ENCODE measurements at regions not wholly inside any gene's neighbourhood (a gene's known extent, or its start where the extent isn't known, plus 50 kb on each side); places are given as distances from the start of the nearest gene placed in this dataset.

- no peaks in the 10 kb centered on the region for H3K79me2 ChIP-seq (ENCODE audit: insufficient read depth, low read length)
- H4K20me1 ChIP-seq (ENCODE audit: low read depth, low read length): no peaks in the 10 kb centered on the region
- no peak overlapping the region for H3K9ac ChIP-seq (ENCODE audit: low read length)
- no peak overlapping the region for H3K4me3 ChIP-seq (ENCODE audit: insufficient read depth, low read length, poor library complexity, severe bottlenecking)
- H3K9me3 ChIP-seq (ENCODE audit: insufficient read depth, low read length): no peaks in the 10 kb centered on the region
- no peaks in the 10 kb centered on the region for H3K27me3 ChIP-seq (ENCODE audit: low read length)
- no peaks in the 10 kb centered on the region for H3F3A ChIP-seq (ENCODE audit: insufficient read depth)
- H3K9me2 ChIP-seq (replicated peaks; ENCODE audit: insufficient read depth, low read length): no peaks in the 10 kb centered on the region
- H2AFZ ChIP-seq (ENCODE audit: low read depth, low read length, severe bottlenecking): no peak overlapping the region
- H3K36me3 ChIP-seq (ENCODE audit: low read length): no peaks in the 10 kb centered on the region
- no peak overlapping the region for H3K4me2 ChIP-seq (ENCODE audit: low read depth, low read length, poor library complexity, severe bottlenecking)
- TF ChIP-seq EZH2phosphoT487 (conservative IDR thresholded peaks at IDR 0.05; ENCODE audit: low read length): no peak
- TF ChIP-seq CTCF (IDR thresholded peaks at IDR 0.05; ENCODE audit: insufficient read depth, low read length, poor library complexity, severe bottlenecking): no peak
- H3K27ac ChIP-seq (ENCODE audit: low read depth, low read length): no peak overlapping the region
Measured at GRCh38 chr3:71849681-71850080, 64.7 kb upstream of the PROK2 start.

GRCh38 chr3:71847794-71848193 lies 62.8 kb upstream of the PROK2 start:
- Histone ChIP-seq H3K36me3 (ENCODE audit: low read length) (no peaks in the 10 kb centered on the region), H2AFZ (ENCODE audit: low read depth, low read length, severe bottlenecking) (no peak overlapping the region), H3K9me2 (replicated peaks; ENCODE audit: insufficient read depth, low read length) (no peaks in the 10 kb centered on the region), H3K9me3 (ENCODE audit: insufficient read depth, low read length) (no peaks in the 10 kb centered on the region), H3K9ac (ENCODE audit: low read length) (no peak overlapping the region), H4K20me1 (ENCODE audit: low read depth, low read length) (no peaks in the 10 kb centered on the region), H3K79me2 (ENCODE audit: insufficient read depth, low read length) (no peaks in the 10 kb centered on the region), H3K4me2 (ENCODE audit: low read depth, low read length, poor library complexity, severe bottlenecking) (no peak overlapping the region), H3K27ac (ENCODE audit: low read depth, low read length) (no peak overlapping the region), H3K4me3 (ENCODE audit: insufficient read depth, low read length, poor library complexity, severe bottlenecking) (no peak overlapping the region), H3K27me3 (ENCODE audit: low read length) (no peaks in the 10 kb centered on the region), H3F3A (ENCODE audit: insufficient read depth) (no peaks in the 10 kb centered on the region)
- no peak for TF ChIP-seq CTCF (IDR thresholded peaks at IDR 0.05; ENCODE audit: insufficient read depth, low read length, poor library complexity, severe bottlenecking)
- no peak for TF ChIP-seq EZH2phosphoT487 (conservative IDR thresholded peaks at IDR 0.05; ENCODE audit: low read length)

GRCh38 chr3:71846185-71846584 lies 61.2 kb upstream of the PROK2 start:
- H3K79me2 ChIP-seq (ENCODE audit: insufficient read depth, low read length): no peaks in the 10 kb centered on the region
- H3K4me2 ChIP-seq (ENCODE audit: low read depth, low read length, poor library complexity, severe bottlenecking): no peak overlapping the region
- H3K27ac ChIP-seq (ENCODE audit: low read depth, low read length): no peak overlapping the region
- H2AFZ ChIP-seq (ENCODE audit: low read depth, low read length, severe bottlenecking): no peak overlapping the region
- no peaks in the 10 kb centered on the region for H3K9me3 ChIP-seq (ENCODE audit: insufficient read depth, low read length)
- H3K27me3 ChIP-seq (ENCODE audit: low read length): no peaks in the 10 kb centered on the region
- H3K9ac ChIP-seq (ENCODE audit: low read length): no peak overlapping the region
- H3K4me3 ChIP-seq (ENCODE audit: insufficient read depth, low read length, poor library complexity, severe bottlenecking): no peak overlapping the region
- H3K36me3 ChIP-seq (ENCODE audit: low read length): no peaks in the 10 kb centered on the region
- no peaks in the 10 kb centered on the region for H3K9me2 ChIP-seq (replicated peaks; ENCODE audit: insufficient read depth, low read length)
- no peak for TF ChIP-seq CTCF (IDR thresholded peaks at IDR 0.05; ENCODE audit: insufficient read depth, low read length, poor library complexity, severe bottlenecking)
- TF ChIP-seq EZH2phosphoT487 (conservative IDR thresholded peaks at IDR 0.05; ENCODE audit: low read length): no peak
- no peaks in the 10 kb centered on the region for H4K20me1 ChIP-seq (ENCODE audit: low read depth, low read length)
- no peaks in the 10 kb centered on the region for H3F3A ChIP-seq (ENCODE audit: insufficient read depth)

GRCh38 chr3:71843071-71843470 lies 58.1 kb upstream of the PROK2 start:
- no peak overlapping the region for H3K4me2 ChIP-seq (ENCODE audit: low read depth, low read length, poor library complexity, severe bottlenecking)
- H3F3A ChIP-seq (ENCODE audit: insufficient read depth): no peaks in the 10 kb centered on the region
- no peak overlapping the region for H3K27ac ChIP-seq (ENCODE audit: low read depth, low read length)
- H3K9me2 ChIP-seq (replicated peaks; ENCODE audit: insufficient read depth, low read length): no peaks in the 10 kb centered on the region
- no peak overlapping the region for H2AFZ ChIP-seq (ENCODE audit: low read depth, low read length, severe bottlenecking)
- TF ChIP-seq EZH2phosphoT487 (conservative IDR thresholded peaks at IDR 0.05; ENCODE audit: low read length) (no peak), CTCF (IDR thresholded peaks at IDR 0.05; ENCODE audit: insufficient read depth, low read length, poor library complexity, severe bottlenecking) (no peak)
- no peaks in the 10 kb centered on the region for H4K20me1 ChIP-seq (ENCODE audit: low read depth, low read length)
- H3K4me3 ChIP-seq (ENCODE audit: insufficient read depth, low read length, poor library complexity, severe bottlenecking): no peak overlapping the region
- H3K36me3 ChIP-seq (ENCODE audit: low read length): no peaks in the 10 kb centered on the region
- H3K9ac ChIP-seq (ENCODE audit: low read length): no peak overlapping the region
- no peaks in the 10 kb centered on the region for H3K9me3 ChIP-seq (ENCODE audit: insufficient read depth, low read length)
- H3K27me3 ChIP-seq (ENCODE audit: low read length): no peaks in the 10 kb centered on the region
- H3K79me2 ChIP-seq (ENCODE audit: insufficient read depth, low read length): no peaks in the 10 kb centered on the region

Data from SU-DHL-6 (cell line).